Activated CD4-positive, alpha-beta memory T cell treated with anti-CD3 and anti-CD28 coated beads, Interleukin-2, amount 10 ng/mL, durations not matched to agents 7 days and 5 days (primary cell): ENCODE measurements at regions not wholly inside any gene's neighbourhood (a gene's known extent, or its start where the extent isn't known, plus 50 kb on each side); places are given as distances from the start of the nearest gene placed in this dataset.

Source experiments
- CTCF ChIA-PET: fragments of 350-600 bp; sonication (Branson Sonifier 250); formaldehyde crosslinking; loops from one replicate; lab custom pipeline; 2021; ENCODE audit warnings: antibody characterized with exemption, inconsistent platforms; lab: Charles Lee
- POLR2A ChIA-PET: fragments of 350-600 bp; sonication (Branson Sonifier 250); formaldehyde crosslinking; loops from one replicate; lab custom pipeline; 2021; ENCODE audit warnings: antibody characterized with exemption; lab: Charles Lee
- DNase-seq: peaks from one replicate; pipeline ENCODE4 v3.0.0-alpha.2; 2020
- H3K27ac Mint-ChIP-seq: one replicate; pipeline ENCODE4 v1.8.0; 2021; ENCODE audit warnings: mild to moderate bottlenecking, mixed read lengths
- H3K27me3 Mint-ChIP-seq: one replicate; pipeline ENCODE4 v1.8.0; 2021; ENCODE audit warnings: mixed read lengths
- H3K36me3 Mint-ChIP-seq: one replicate; pipeline ENCODE4 v1.8.0; 2021; ENCODE audit warnings: low read depth, mixed read lengths
- H3K4me1 Mint-ChIP-seq: one replicate; pipeline ENCODE4 v1.8.0; 2021; ENCODE audit warnings: mixed read lengths
- H3K4me3 Mint-ChIP-seq: one replicate; pipeline ENCODE4 v1.8.0; 2021; ENCODE audit warnings: mild to moderate bottlenecking, mixed read lengths
- H3K9me3 Mint-ChIP-seq: one replicate; pipeline ENCODE4 v1.8.0; 2021; ENCODE audit warnings: mixed read lengths

GRCh38 chr20:58145506-58146080, 82.9 kb downstream of the ANKRD60 start:
- H3K9me3 Mint-ChIP-seq: no peaks in the 10 kb centered on the region
- DNase-seq: no peak
- ChIA-PET CTCF (interaction anchor here (1.5 to 1.6 kb wide), 2 partner anchors 11 to 41 kb away, joined by 3 read pairs; no protein-coding TSS in a partner anchor), POLR2A (no interaction called here)
- H3K27me3 Mint-ChIP-seq: peaks cover 19% of the 10 kb centered on the region
- H3K4me1 Mint-ChIP-seq: no peaks in the 10 kb centered on the region
- H3K27ac Mint-ChIP-seq: no peak overlapping the region
- H3K4me3 Mint-ChIP-seq: no peak overlapping the region
- no peaks in the 10 kb centered on the region for H3K36me3 Mint-ChIP-seq

- Mint-ChIP-seq H3K27me3 (peaks cover 13% of the 10 kb centered on the region), H3K4me1 (no peaks in the 10 kb centered on the region), H3K36me3 (no peaks in the 10 kb centered on the region), H3K27ac (no peak overlapping the region), H3K9me3 (no peaks in the 10 kb centered on the region), H3K4me3 (no peak overlapping the region)
- ChIA-PET POLR2A (no interaction called here), CTCF (no interaction called here)
- DNase-seq: no peak
Measured at GRCh38 chr20:58144096-58144495, 84.4 kb downstream of the ANKRD60 start.

- Mint-ChIP-seq H3K9me3 (no peaks in the 10 kb centered on the region), H3K4me3 (no peak overlapping the region), H3K27me3 (peaks cover 7% of the 10 kb centered on the region), H3K36me3 (no peaks in the 10 kb centered on the region), H3K27ac (no peak overlapping the region), H3K4me1 (no peaks in the 10 kb centered on the region)
- POLR2A ChIA-PET: no interaction called here
- CTCF ChIA-PET: no interaction called here
- peak; percentile 9 for DNase-seq
Measured at GRCh38 chr20:58143531-58143930, 84.9 kb downstream of the ANKRD60 start.

- CTCF ChIA-PET: no interaction called here
- no peaks in the 10 kb centered on the region for H3K36me3 Mint-ChIP-seq
- no peak overlapping the region for H3K4me3 Mint-ChIP-seq
- no peak overlapping the region for H3K27ac Mint-ChIP-seq
- H3K9me3 Mint-ChIP-seq: no peaks in the 10 kb centered on the region
- POLR2A ChIA-PET: no interaction called here
- no peak for DNase-seq
- no peaks in the 10 kb centered on the region for H3K4me1 Mint-ChIP-seq
- peaks cover 9% of the 10 kb centered on the region for H3K27me3 Mint-ChIP-seq
Measured at GRCh38 chr20:58142843-58143185, 85.6 kb downstream of the ANKRD60 start.

- ChIA-PET POLR2A (no interaction called here), CTCF (no interaction called here)
- H3K4me1 Mint-ChIP-seq: no peaks in the 10 kb centered on the region
- H3K27ac Mint-ChIP-seq: no peak overlapping the region
- H3K4me3 Mint-ChIP-seq: no peak overlapping the region
- H3K36me3 Mint-ChIP-seq: no peaks in the 10 kb centered on the region
- peak; percentile 11 for DNase-seq
- H3K27me3 Mint-ChIP-seq: peaks cover 11% of the 10 kb centered on the region
- H3K9me3 Mint-ChIP-seq: no peaks in the 10 kb centered on the region
Measured at GRCh38 chr20:58141971-58142842, 86.2 kb downstream of the ANKRD60 start.

- ChIA-PET CTCF (no interaction called here), POLR2A (no interaction called here)
- DNase-seq: no peak
- Mint-ChIP-seq H3K4me3 (no peak overlapping the region), H3K4me1 (no peaks in the 10 kb centered on the region), H3K36me3 (no peaks in the 10 kb centered on the region), H3K27ac (no peak overlapping the region), H3K27me3 (peaks cover 16% of the 10 kb centered on the region), H3K9me3 (no peaks in the 10 kb centered on the region)
Measured at GRCh38 chr20:58141496-58141895, 87.0 kb downstream of the ANKRD60 start.

GRCh38 chr20:58140787-58141425, 87.5 kb downstream of the ANKRD60 start:
- Mint-ChIP-seq H3K27ac (no peak overlapping the region), H3K27me3 (peaks cover 18% of the 10 kb centered on the region), H3K4me3 (no peak overlapping the region), H3K4me1 (no peaks in the 10 kb centered on the region), H3K36me3 (no peaks in the 10 kb centered on the region), H3K9me3 (no peaks in the 10 kb centered on the region)
- POLR2A ChIA-PET: no interaction called here
- CTCF ChIA-PET: no interaction called here
- peak; percentile 8 for DNase-seq

- H3K36me3 Mint-ChIP-seq: no peaks in the 10 kb centered on the region
- ChIA-PET CTCF (no interaction called here), POLR2A (no interaction called here)
- no peaks in the 10 kb centered on the region for H3K9me3 Mint-ChIP-seq
- H3K4me1 Mint-ChIP-seq: no peaks in the 10 kb centered on the region
- H3K4me3 Mint-ChIP-seq: no peak overlapping the region
- no peak overlapping the region for H3K27ac Mint-ChIP-seq
- DNase-seq: peak; percentile 5
- peaks cover 21% of the 10 kb centered on the region for H3K27me3 Mint-ChIP-seq
Measured at GRCh38 chr20:58139849-58140786, 88.3 kb downstream of the ANKRD60 start.

- ChIA-PET POLR2A (no interaction called here), CTCF (no interaction called here)
- H3K27me3 Mint-ChIP-seq: peaks cover 34% of the 10 kb centered on the region
- H3K27ac Mint-ChIP-seq: no peak overlapping the region
- DNase-seq: peak; percentile 2
- H3K4me1 Mint-ChIP-seq: no peaks in the 10 kb centered on the region
- no peaks in the 10 kb centered on the region for H3K36me3 Mint-ChIP-seq
- H3K9me3 Mint-ChIP-seq: no peaks in the 10 kb centered on the region
- no peak overlapping the region for H3K4me3 Mint-ChIP-seq
Measured at GRCh38 chr20:58138395-58138794, 90.1 kb downstream of the ANKRD60 start.

GRCh38 chr20:58137651-58138265, 90.7 kb downstream of the ANKRD60 start:
- Mint-ChIP-seq H3K9me3 (no peaks in the 10 kb centered on the region), H3K4me1 (no peaks in the 10 kb centered on the region), H3K4me3 (no peak overlapping the region), H3K36me3 (no peaks in the 10 kb centered on the region), H3K27ac (no peak overlapping the region), H3K27me3 (peaks cover 40% of the 10 kb centered on the region)
- CTCF ChIA-PET: no interaction called here
- POLR2A ChIA-PET: no interaction called here
- DNase-seq: peak; percentile 10

GRCh38 chr20:58137236-58137635, 91.2 kb downstream of the ANKRD60 start:
- POLR2A ChIA-PET: no interaction called here
- H3K9me3 Mint-ChIP-seq: no peaks in the 10 kb centered on the region
- H3K27me3 Mint-ChIP-seq: peaks cover 41% of the 10 kb centered on the region
- DNase-seq: no peak
- H3K4me3 Mint-ChIP-seq: no peak overlapping the region
- no peaks in the 10 kb centered on the region for H3K4me1 Mint-ChIP-seq
- H3K36me3 Mint-ChIP-seq: no peaks in the 10 kb centered on the region
- no peak overlapping the region for H3K27ac Mint-ChIP-seq
- CTCF ChIA-PET: no interaction called here

GRCh38 chr20:58136149-58136484, 92.3 kb downstream of the ANKRD60 start:
- Mint-ChIP-seq H3K36me3 (no peaks in the 10 kb centered on the region), H3K27me3 (peaks cover 52% of the 10 kb centered on the region), H3K9me3 (no peaks in the 10 kb centered on the region), H3K27ac (no peak overlapping the region), H3K4me1 (no peaks in the 10 kb centered on the region), H3K4me3 (no peak overlapping the region)
- ChIA-PET CTCF (no interaction called here), POLR2A (no interaction called here)
- DNase-seq: no peak
